ENCODE measurements at regions not wholly inside any gene's neighbourhood (a gene's known extent, or its start where the extent isn't known, plus 50 kb on each side); places are given as distances from the start of the nearest gene placed in this dataset.

DNA sequence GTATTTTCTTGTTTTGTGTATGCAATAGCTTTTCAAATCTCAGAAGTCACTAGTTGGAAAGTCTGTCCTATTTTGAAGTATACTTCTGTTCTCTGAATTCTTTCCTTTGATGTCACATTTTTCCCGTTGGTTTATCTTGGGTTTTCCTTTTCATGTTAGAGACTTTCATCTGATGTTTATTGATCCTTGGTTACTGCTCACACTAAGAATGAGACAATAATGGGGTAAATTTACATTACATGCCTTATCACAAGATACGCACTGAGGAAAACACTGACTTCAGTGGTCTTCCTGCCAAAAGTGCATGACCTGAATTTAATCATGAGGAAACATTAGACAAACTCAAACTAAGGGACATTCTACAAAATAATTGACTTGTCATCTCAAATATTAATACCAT is 63.5 kb upstream of the C1GALT1 start:
- no peak for TF ChIP-seq OSR1 (CRISPR knock-in tag; IDR thresholded peaks at IDR 0.05)
- TF ChIP-seq BACH2 (CRISPR knock-in tag; IDR thresholded peaks at IDR 0.05; ENCODE audit: borderline replicate concordance) = no peak
- TF ChIP-seq ZFP3 (CRISPR knock-in tag; IDR thresholded peaks at IDR 0.05) = no peak
- no peak for TF ChIP-seq ZNF8 (CRISPR knock-in tag; IDR thresholded peaks at IDR 0.05)
- no peak for TF ChIP-seq TCF4 (CRISPR knock-in tag; IDR thresholded peaks at IDR 0.05; ENCODE audit: borderline replicate concordance)
- no peak for TF ChIP-seq ESRRG (CRISPR knock-in tag; IDR thresholded peaks at IDR 0.05)
- TF ChIP-seq ZNF70 (CRISPR knock-in tag; IDR thresholded peaks at IDR 0.05) = no peak
- TF ChIP-seq ZC3H10 (CRISPR knock-in tag; IDR thresholded peaks at IDR 0.05) = no peak
- TF ChIP-seq TSHZ2 (CRISPR knock-in tag; IDR thresholded peaks at IDR 0.05) = no peak
- TF ChIP-seq CSRNP3 (CRISPR knock-in tag; IDR thresholded peaks at IDR 0.05) = no peak
- no peak for TF ChIP-seq PATZ1 (CRISPR knock-in tag; IDR thresholded peaks at IDR 0.05; ENCODE audit: borderline replicate concordance)
- no peak for TF ChIP-seq GLIS3 (CRISPR knock-in tag; IDR thresholded peaks at IDR 0.05)
- TF ChIP-seq RARB (CRISPR knock-in tag; IDR thresholded peaks at IDR 0.05) = no peak
- TF ChIP-seq, protein P1, sequence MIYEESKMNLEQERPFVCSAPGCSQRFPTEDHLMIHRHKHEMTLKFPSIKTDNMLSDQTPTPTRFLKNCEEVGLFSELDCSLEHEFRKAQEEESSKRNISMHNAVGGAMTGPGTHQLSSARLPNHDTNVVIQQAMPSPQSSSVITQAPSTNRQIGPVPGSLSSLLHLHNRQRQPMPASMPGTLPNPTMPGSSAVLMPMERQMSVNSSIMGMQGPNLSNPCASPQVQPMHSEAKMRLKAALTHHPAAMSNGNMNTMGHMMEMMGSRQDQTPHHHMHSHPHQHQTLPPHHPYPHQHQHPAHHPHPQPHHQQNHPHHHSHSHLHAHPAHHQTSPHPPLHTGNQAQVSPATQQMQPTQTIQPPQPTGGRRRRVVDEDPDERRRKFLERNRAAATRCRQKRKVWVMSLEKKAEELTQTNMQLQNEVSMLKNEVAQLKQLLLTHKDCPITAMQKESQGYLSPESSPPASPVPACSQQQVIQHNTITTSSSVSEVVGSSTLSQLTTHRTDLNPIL (CRISPR knock-in tag; IDR thresholded peaks at IDR 0.05; ENCODE audit: low read depth) = no peak
- no peak for TF ChIP-seq SNAI2 (CRISPR knock-in tag; IDR thresholded peaks at IDR 0.05)
- no peak for ATAC-seq

DNA sequence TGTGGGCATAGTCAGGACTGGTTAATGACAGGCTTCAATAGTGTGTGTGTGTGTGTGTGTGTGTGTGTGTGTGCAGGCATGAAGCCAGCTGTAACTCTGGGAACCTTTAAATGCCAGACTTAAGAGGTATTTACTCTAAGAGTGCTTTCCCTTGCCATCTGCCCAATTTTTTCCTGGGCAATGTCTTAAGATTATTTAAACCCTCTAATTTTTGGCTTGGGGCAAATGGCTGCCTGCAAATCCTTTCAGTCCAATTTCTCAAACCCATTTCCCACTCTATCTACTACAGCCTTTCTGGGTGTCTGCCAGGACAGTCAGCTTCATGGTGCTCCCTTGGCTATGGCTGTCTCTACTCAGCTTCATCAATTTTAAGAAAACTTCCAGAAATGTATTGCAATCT is 62.6 kb upstream of the C1GALT1 start:
- TF ChIP-seq, protein P1 (CRISPR knock-in tag; IDR thresholded peaks at IDR 0.05; ENCODE audit: low read depth) = 0 out of 2 replicates have a peak, but pooled peaks have one; percentile 24
- peak; percentile 74; the same call in 1 of the 2 replicates for TF ChIP-seq ZFP3 (CRISPR knock-in tag; IDR thresholded peaks at IDR 0.05)
- TF ChIP-seq ISL1 (CRISPR knock-in tag; IDR thresholded peaks at IDR 0.05) = peak; percentile 86
- TF ChIP-seq ESRRG (CRISPR knock-in tag; IDR thresholded peaks at IDR 0.05) = no peak
- TF ChIP-seq TSHZ2 (CRISPR knock-in tag; IDR thresholded peaks at IDR 0.05) = no peak
- ATAC-seq = no peak

- no peak for ATAC-seq
- TF ChIP-seq, protein P1 (CRISPR knock-in tag; IDR thresholded peaks at IDR 0.05; ENCODE audit: low read depth) = peak; percentile 54; the same call in 1 of the 2 replicates
- TF ChIP-seq GLIS3 (CRISPR knock-in tag; IDR thresholded peaks at IDR 0.05) = peak; percentile 70; the same call in 1 of the 2 replicates
- 0 out of 2 replicates have a peak, but pooled peaks have one; percentile 36 for TF ChIP-seq SNAI2 (CRISPR knock-in tag; IDR thresholded peaks at IDR 0.05)
- no peak for TF ChIP-seq PPARA (CRISPR knock-in tag; IDR thresholded peaks at IDR 0.05; ENCODE audit: borderline replicate concordance)
- no peak for TF ChIP-seq TCF4 (CRISPR knock-in tag; IDR thresholded peaks at IDR 0.05; ENCODE audit: borderline replicate concordance)
- TF ChIP-seq ISL1 (CRISPR knock-in tag; IDR thresholded peaks at IDR 0.05) = peak; percentile 99
- no peak for TF ChIP-seq CSDC2 (CRISPR knock-in tag; IDR thresholded peaks at IDR 0.05)
- no peak for TF ChIP-seq TSHZ2 (CRISPR knock-in tag; IDR thresholded peaks at IDR 0.05)
- TF ChIP-seq RARB (CRISPR knock-in tag; IDR thresholded peaks at IDR 0.05) = no peak
- no peak for TF ChIP-seq ZC3H10 (CRISPR knock-in tag; IDR thresholded peaks at IDR 0.05)
- 0 out of 2 replicates have a peak, but pooled peaks have one; percentile 21 for TF ChIP-seq ESRRG (CRISPR knock-in tag; IDR thresholded peaks at IDR 0.05)
- TF ChIP-seq BACH2 (CRISPR knock-in tag; IDR thresholded peaks at IDR 0.05; ENCODE audit: borderline replicate concordance) = no peak
- TF ChIP-seq ARNTL (CRISPR knock-in tag; IDR thresholded peaks at IDR 0.05; ENCODE audit: borderline replicate concordance, low read depth) = no peak
- TF ChIP-seq OSR1 (CRISPR knock-in tag; IDR thresholded peaks at IDR 0.05) = no peak
- TF ChIP-seq ZNF70 (CRISPR knock-in tag; IDR thresholded peaks at IDR 0.05) = no peak
Observed at GRCh38 chr7:7122033-7122478, 60.3 kb upstream of the C1GALT1 start.
